Natural killer cell (primary cell): ENCODE measurements at regions not wholly inside any gene's neighbourhood (a gene's known extent, or its start where the extent isn't known, plus 50 kb on each side); places are given as distances from the start of the nearest gene placed in this dataset.

Source experiments
- ATAC-seq, 3 donors: fragments of 150-1000 bp in 2 of 3; fragments of 200-7000 bp in 1 of 3; cut with Tn5 transposase; 1 replicate in 1 of 3; 2 replicates in 2 of 3; pipeline ENCODE4 v1.10.0; 2021; ENCODE audit warnings: mild to moderate bottlenecking in 2 of 3, moderate library complexity in 2 of 3
- DNase-seq, 2 donors: peaks; one replicate each; pipeline versions ENCODE4 v3.0.0 to v3.0.0-alpha.2; 2013 to 2021; ENCODE audit warnings: mixed read lengths in 1 of 2
- H3K27ac ChIP-seq: one replicate; pipeline ENCODE4 v1.5.1; 2013; ENCODE audit warnings: mild to moderate bottlenecking, low read length
- H3K27me3 ChIP-seq: one replicate; pipeline ENCODE4 v1.6.1; 2013; ENCODE audit warnings: low read length; ENCODE audit not compliant: control insufficient read depth, insufficient read depth
- H3K36me3 ChIP-seq: one replicate; pipeline ENCODE4 v1.6.1; 2013; ENCODE audit warnings: low read length; ENCODE audit not compliant: control insufficient read depth, insufficient read depth
- H3K4me1 ChIP-seq: one replicate; pipeline ENCODE4 v1.6.1; 2013; ENCODE audit warnings: low read length; ENCODE audit not compliant: control insufficient read depth, insufficient read depth
- H3K4me3 ChIP-seq: one replicate; pipeline ENCODE4 v1.5.1; 2013; ENCODE audit warnings: low read length
- H3K9me3 ChIP-seq: one replicate; pipeline ENCODE4 v1.6.1; 2013; ENCODE audit warnings: low read length; ENCODE audit not compliant: control insufficient read depth, insufficient read depth
- H3K27ac Mint-ChIP-seq, 2 donors: one replicate each; pipeline ENCODE4 v1.8.0; 2022; ENCODE audit warnings: mild to moderate bottlenecking in 2 of 2, mixed read lengths in 2 of 2, moderate library complexity in 1 of 2
- H3K27me3 Mint-ChIP-seq, 2 donors: one replicate each; pipeline ENCODE4 v1.8.0; 2022; ENCODE audit warnings: low read depth in 2 of 2, mixed read lengths in 2 of 2
- H3K36me3 Mint-ChIP-seq: one replicate; pipeline ENCODE4 v1.8.0; 2022; ENCODE audit warnings: mixed read lengths
- H3K4me1 Mint-ChIP-seq, 2 donors: one replicate each; pipeline ENCODE4 v1.8.0; 2022; ENCODE audit warnings: mixed read lengths in 2 of 2
- H3K4me3 Mint-ChIP-seq: one replicate; pipeline ENCODE4 v1.8.0; 2022; ENCODE audit warnings: mild to moderate bottlenecking, moderate library complexity, mixed read lengths
- H3K9me3 Mint-ChIP-seq, 2 donors: one replicate each; pipeline ENCODE4 v1.8.0; 2022; ENCODE audit warnings: mixed read lengths in 2 of 2
- WGBS: methylation state at CpG from one replicate; pipeline ENCODE4 v1.1.7; 2013; ENCODE audit warnings: missing lambda C conversion rate; ENCODE audit not compliant: insufficient coverage; 5-methylcytosine and 5-hydroxymethylcytosine counted together
- intact Hi-C: fragments of 100-400 bp; cut with micrococcal nuclease; formaldehyde crosslinking; loops from one replicate; pipeline ENCODE4 v1.14.2; 2022
- TF ChIP-seq, protein P1 (sequence below): fragments of 200-600 bp; IDR thresholded peaks from one replicate; pipeline ENCODE4 v1.8.0; 2022; ENCODE audit warnings: antibody characterized with exemption

DNA sequence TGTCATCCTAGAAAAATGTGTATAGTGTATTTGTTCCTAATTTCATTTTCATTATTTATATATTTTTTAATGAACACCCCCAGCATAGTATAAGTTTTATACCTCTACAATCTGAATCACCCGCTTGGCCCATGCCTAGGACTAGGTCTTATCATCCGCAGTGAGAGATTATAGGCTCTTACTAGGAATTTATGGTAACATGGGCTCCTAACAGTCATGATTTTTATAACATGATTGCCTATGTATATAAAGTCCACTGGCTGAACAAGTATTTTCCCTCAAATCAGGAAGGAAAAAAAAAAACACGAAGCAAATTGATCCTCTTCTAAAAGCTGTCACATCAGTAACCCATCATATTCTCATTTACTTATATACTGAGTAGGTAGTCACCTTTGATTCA is 666.1 kb upstream of the NRXN1 start:
- intact Hi-C loops = no loop called here
- 100% methylated on average over 1 of the region's 3 CpGs for WGBS
- Mint-ChIP-seq H3K27ac (no peak overlapping the region), H3K36me3 (peaks cover 4% of the 10 kb centered on the region), H3K4me3 (no peak overlapping the region), H3K27me3 (no peaks in the 10 kb centered on the region), H3K4me1 (no peaks in the 10 kb centered on the region), H3K9me3 (peaks cover 8 to 9% of the 10 kb centered on the region in 2 donors)
- H3K4me3 ChIP-seq = no peak overlapping the region
- no peak for DNase-seq
- ATAC-seq = no peak
- H3K4me1 ChIP-seq = no peaks in the 10 kb centered on the region
- no peaks in the 10 kb centered on the region for H3K27me3 ChIP-seq
- no peak overlapping the region for H3K27ac ChIP-seq
- H3K9me3 ChIP-seq = no peaks in the 10 kb centered on the region
- TF ChIP-seq, protein P1, sequence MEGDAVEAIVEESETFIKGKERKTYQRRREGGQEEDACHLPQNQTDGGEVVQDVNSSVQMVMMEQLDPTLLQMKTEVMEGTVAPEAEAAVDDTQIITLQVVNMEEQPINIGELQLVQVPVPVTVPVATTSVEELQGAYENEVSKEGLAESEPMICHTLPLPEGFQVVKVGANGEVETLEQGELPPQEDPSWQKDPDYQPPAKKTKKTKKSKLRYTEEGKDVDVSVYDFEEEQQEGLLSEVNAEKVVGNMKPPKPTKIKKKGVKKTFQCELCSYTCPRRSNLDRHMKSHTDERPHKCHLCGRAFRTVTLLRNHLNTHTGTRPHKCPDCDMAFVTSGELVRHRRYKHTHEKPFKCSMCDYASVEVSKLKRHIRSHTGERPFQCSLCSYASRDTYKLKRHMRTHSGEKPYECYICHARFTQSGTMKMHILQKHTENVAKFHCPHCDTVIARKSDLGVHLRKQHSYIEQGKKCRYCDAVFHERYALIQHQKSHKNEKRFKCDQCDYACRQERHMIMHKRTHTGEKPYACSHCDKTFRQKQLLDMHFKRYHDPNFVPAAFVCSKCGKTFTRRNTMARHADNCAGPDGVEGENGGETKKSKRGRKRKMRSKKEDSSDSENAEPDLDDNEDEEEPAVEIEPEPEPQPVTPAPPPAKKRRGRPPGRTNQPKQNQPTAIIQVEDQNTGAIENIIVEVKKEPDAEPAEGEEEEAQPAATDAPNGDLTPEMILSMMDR = no peak
- no peaks in the 10 kb centered on the region for H3K36me3 ChIP-seq

DNA sequence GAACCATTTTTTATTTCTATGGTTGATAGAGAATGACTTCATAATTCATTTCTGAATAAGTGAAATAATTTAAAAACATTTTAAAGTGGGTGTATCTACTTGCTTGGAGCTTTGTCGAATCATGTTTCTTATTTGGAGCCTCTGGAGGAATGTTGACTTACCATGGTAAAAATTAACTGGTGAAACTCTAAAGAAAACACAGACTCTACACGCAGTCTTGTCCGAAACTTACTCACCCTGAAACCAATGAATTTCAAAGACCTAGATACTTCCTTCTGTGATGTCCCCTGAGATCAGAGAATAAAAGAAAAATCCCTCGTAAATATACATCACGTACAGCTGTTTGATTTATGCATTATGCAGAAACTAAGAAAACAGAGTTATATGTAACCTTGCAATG is 665.2 kb upstream of the NRXN1 start:
- 86% methylated on average over 3 of the region's 5 CpGs for WGBS
- Mint-ChIP-seq H3K4me3 (no peak overlapping the region), H3K4me1 (no peaks in the 10 kb centered on the region), H3K27ac (no peak overlapping the region), H3K27me3 (no peaks in the 10 kb centered on the region), H3K9me3 (peaks cover 6 to 8% of the 10 kb centered on the region in 2 donors), H3K36me3 (no peaks in the 10 kb centered on the region)
- H3K27me3 ChIP-seq = no peaks in the 10 kb centered on the region
- H3K4me3 ChIP-seq = no peak overlapping the region
- no peaks in the 10 kb centered on the region for H3K36me3 ChIP-seq
- H3K9me3 ChIP-seq = no peaks in the 10 kb centered on the region
- no peaks in the 10 kb centered on the region for H3K4me1 ChIP-seq
- intact Hi-C loops = no loop called here
- DNase-seq (no peak), ATAC-seq (no peak)
- TF ChIP-seq, protein P1 = no peak
- no peak overlapping the region for H3K27ac ChIP-seq

DNA sequence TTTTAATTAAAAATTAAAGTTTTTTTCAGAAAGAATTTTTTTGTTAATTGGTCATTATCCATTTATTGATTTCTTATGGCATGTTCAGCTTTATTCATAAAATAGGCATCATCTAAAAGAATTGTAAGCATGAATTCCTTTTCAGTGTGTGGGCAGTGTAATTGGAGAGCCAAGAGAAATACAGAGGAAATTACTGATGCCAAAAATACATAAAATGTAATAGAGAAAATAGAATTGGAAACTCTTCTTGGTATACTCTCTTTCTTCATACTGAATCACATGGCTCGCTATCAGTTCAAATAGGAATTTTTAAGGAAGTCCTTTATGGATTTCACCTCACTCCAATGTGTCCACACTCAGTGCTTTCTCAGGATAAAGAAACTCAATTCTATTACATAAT is 663.6 kb upstream of the NRXN1 start:
- ATAC-seq = no peak
- intact Hi-C loops = no loop called here
- H3K9me3 ChIP-seq = no peaks in the 10 kb centered on the region
- no peak overlapping the region for H3K27ac Mint-ChIP-seq
- H3K9me3 Mint-ChIP-seq = peaks cover 4 to 6% of the 10 kb centered on the region in 2 donors
- no peak overlapping the region for H3K4me3 ChIP-seq
- no peak for DNase-seq
- H3K36me3 ChIP-seq = no peaks in the 10 kb centered on the region
- TF ChIP-seq, protein P1 = no peak
- no peaks in the 10 kb centered on the region for H3K4me1 Mint-ChIP-seq
- no peak overlapping the region for H3K4me3 Mint-ChIP-seq
- H3K27me3 ChIP-seq = no peaks in the 10 kb centered on the region
- H3K27ac ChIP-seq = no peak overlapping the region
- no peaks in the 10 kb centered on the region for H3K4me1 ChIP-seq
- H3K27me3 Mint-ChIP-seq = no peaks in the 10 kb centered on the region
- H3K36me3 Mint-ChIP-seq = no peaks in the 10 kb centered on the region
- no CpG with 5 or more reads among the region's 1 CpG for WGBS

DNA sequence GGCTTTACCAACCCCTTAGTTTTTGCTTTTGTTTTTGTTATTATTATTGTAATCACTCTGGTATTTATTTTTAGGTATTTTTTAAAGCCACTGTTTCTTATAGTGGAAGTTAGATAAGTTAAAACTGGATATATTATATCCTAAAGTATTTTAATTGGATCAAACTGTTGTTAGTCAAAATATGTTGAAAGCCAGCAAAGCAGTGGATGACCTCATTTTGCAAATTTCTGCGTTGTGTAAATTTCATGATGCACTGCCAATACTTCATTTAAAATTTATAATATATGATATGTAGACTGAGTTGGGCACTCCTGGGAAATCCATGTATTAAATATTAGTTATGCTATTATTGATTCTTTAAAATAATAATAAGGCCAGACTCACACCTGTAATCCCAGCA is 661.7 kb upstream of the NRXN1 start:
- Histone ChIP-seq H3K9me3 (no peaks in the 10 kb centered on the region), H3K36me3 (no peaks in the 10 kb centered on the region), H3K27ac (no peak overlapping the region), H3K27me3 (no peaks in the 10 kb centered on the region), H3K4me3 (no peak overlapping the region), H3K4me1 (no peaks in the 10 kb centered on the region)
- H3K27me3 Mint-ChIP-seq = no peaks in the 10 kb centered on the region
- intact Hi-C loops = no loop called here
- ATAC-seq (no peak), DNase-seq (no peak)
- H3K4me3 Mint-ChIP-seq = no peak overlapping the region
- H3K4me1 Mint-ChIP-seq = no peaks in the 10 kb centered on the region
- H3K36me3 Mint-ChIP-seq = no peaks in the 10 kb centered on the region
- H3K9me3 Mint-ChIP-seq = peaks cover 4 to 6% of the 10 kb centered on the region in 2 donors
- no CpG with 5 or more reads among the region's 1 CpG for WGBS
- no peak overlapping the region for H3K27ac Mint-ChIP-seq
- TF ChIP-seq, protein P1 = no peak
